GM12873 (cell line): ENCODE measurements at regions not wholly inside any gene's neighbourhood (a gene's known extent, or its start where the extent isn't known, plus 50 kb on each side); places are given as distances from the start of the nearest gene placed in this dataset.

Experiments used
- TF ChIP-seq, protein P1 (sequence below): IDR thresholded peaks from 2 replicates; pipeline ENCODE4 v1.5.1; 2012; ENCODE audit warnings: low read depth, mild to moderate bottlenecking, moderate library complexity, low read length, control low read depth; ENCODE audit not compliant: insufficient read depth; ENCODE audit errors: missing control alignments

DNA sequence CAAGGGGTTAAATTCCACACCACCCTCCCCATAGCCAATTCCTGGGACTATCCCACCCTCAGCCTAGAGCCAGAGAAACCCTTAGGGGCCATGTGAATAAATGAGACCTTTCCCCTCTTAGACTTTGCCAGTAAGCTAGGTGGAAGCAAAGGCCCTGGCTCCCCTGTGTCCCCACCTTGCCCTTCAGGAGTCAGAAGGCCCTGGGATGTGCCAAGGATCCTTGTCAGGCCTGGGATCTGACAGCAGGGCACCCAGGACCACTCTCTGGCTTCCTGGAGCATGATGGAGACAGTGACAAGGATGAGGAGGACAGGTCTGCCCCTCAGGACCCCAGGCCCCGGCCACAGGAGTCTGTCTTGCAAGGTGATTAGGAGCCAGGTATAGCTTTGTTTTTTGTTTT is 125.0 kb upstream of the HAND1 start:
- TF ChIP-seq, protein P1, sequence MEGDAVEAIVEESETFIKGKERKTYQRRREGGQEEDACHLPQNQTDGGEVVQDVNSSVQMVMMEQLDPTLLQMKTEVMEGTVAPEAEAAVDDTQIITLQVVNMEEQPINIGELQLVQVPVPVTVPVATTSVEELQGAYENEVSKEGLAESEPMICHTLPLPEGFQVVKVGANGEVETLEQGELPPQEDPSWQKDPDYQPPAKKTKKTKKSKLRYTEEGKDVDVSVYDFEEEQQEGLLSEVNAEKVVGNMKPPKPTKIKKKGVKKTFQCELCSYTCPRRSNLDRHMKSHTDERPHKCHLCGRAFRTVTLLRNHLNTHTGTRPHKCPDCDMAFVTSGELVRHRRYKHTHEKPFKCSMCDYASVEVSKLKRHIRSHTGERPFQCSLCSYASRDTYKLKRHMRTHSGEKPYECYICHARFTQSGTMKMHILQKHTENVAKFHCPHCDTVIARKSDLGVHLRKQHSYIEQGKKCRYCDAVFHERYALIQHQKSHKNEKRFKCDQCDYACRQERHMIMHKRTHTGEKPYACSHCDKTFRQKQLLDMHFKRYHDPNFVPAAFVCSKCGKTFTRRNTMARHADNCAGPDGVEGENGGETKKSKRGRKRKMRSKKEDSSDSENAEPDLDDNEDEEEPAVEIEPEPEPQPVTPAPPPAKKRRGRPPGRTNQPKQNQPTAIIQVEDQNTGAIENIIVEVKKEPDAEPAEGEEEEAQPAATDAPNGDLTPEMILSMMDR = no peak

GRCh38 chr5:154601014-154601413 is 123.0 kb upstream of the HAND1 start:
- TF ChIP-seq, protein P1 = no peak

GRCh38 chr5:154598021-154598420 is 120.0 kb upstream of the HAND1 start:
- TF ChIP-seq, protein P1 = no peak

GRCh38 chr5:154595662-154596061 is 117.6 kb upstream of the HAND1 start:
- TF ChIP-seq, protein P1 = no peak

- TF ChIP-seq, protein P1 = no peak
Measured at GRCh38 chr5:154593796-154594195, 115.8 kb upstream of the HAND1 start.

GRCh38 chr5:154593071-154593470 is 115.0 kb upstream of the HAND1 start:
- TF ChIP-seq, protein P1 = no peak

- TF ChIP-seq, protein P1 = no peak
Measured at GRCh38 chr5:154590093-154590724, 112.2 kb upstream of the HAND1 start.
